ENCODE measurements at regions not wholly inside any gene's neighbourhood (a gene's known extent, or its start where the extent isn't known, plus 50 kb on each side); places are given as distances from the start of the nearest gene placed in this dataset.
"Not testable (repeated sequence)": the region's sequence is repeated elsewhere in the genome, so short reads cannot be mapped to it uniquely, and the experiment has no call there.

- no peak for DNase-seq
Observed at GRCh38 chr7:114806590-114807162, 115.2 kb upstream of the MDFIC start.

GRCh38 chr7:114812570-114812969, 109.3 kb upstream of the MDFIC start:
- no peak for DNase-seq

GRCh38 chr7:114813624-114814023, 108.3 kb upstream of the MDFIC start:
- DNase-seq = no peak

GRCh38 chr7:114817036-114817435, 104.9 kb upstream of the MDFIC start:
- not testable (repeated sequence) for DNase-seq

- peak; percentile 8 for DNase-seq
Observed at GRCh38 chr7:114818501-114818900, 103.4 kb upstream of the MDFIC start.

GRCh38 chr7:114819616-114820362, 102.1 kb upstream of the MDFIC start:
- DNase-seq = peak; percentile 80

- DNase-seq = no peak
Observed at GRCh38 chr7:114821030-114821900, 100.6 kb upstream of the MDFIC start.

- DNase-seq = no peak
Observed at GRCh38 chr7:114822131-114822530, 99.8 kb upstream of the MDFIC start.

- no peak for DNase-seq
Observed at GRCh38 chr7:114822844-114823243, 99.0 kb upstream of the MDFIC start.

GRCh38 chr7:114823290-114823689, 98.6 kb upstream of the MDFIC start:
- DNase-seq = no peak

- DNase-seq = no peak
Observed at GRCh38 chr7:114825423-114825951, 96.4 kb upstream of the MDFIC start.

- DNase-seq = peak; percentile 5
Observed at GRCh38 chr7:114830952-114831351, 90.9 kb upstream of the MDFIC start.

- DNase-seq = no peak
Observed at GRCh38 chr7:114832906-114833595, 88.8 kb upstream of the MDFIC start.

GRCh38 chr7:114835303-114835702, 86.6 kb upstream of the MDFIC start:
- no peak for DNase-seq

GRCh38 chr7:114835861-114836260, 86.0 kb upstream of the MDFIC start:
- peak; percentile 30 for DNase-seq

GRCh38 chr7:114842551-114843065, 79.3 kb upstream of the MDFIC start:
- DNase-seq = no peak

- no peak for DNase-seq
Observed at GRCh38 chr7:114843102-114843501, 78.8 kb upstream of the MDFIC start.

GRCh38 chr7:114851406-114852061, 70.4 kb upstream of the MDFIC start:
- DNase-seq = no peak

- DNase-seq = no peak
Observed at GRCh38 chr7:114852293-114852692, 69.6 kb upstream of the MDFIC start.

GRCh38 chr7:114853189-114853588, 68.7 kb upstream of the MDFIC start:
- DNase-seq = no peak

GRCh38 chr7:114854369-114854768, 67.5 kb upstream of the MDFIC start:
- no peak for DNase-seq

- peak; percentile 62 for DNase-seq
Observed at GRCh38 chr7:114856625-114857024, 65.3 kb upstream of the MDFIC start.
